Endothelial cell of umbilical vein (primary cell): ENCODE measurements at regions not wholly inside any gene's neighbourhood (a gene's known extent, or its start where the extent isn't known, plus 50 kb on each side); places are given as distances from the start of the nearest gene placed in this dataset.

ENCODE experiments used
- BruUV-seq: library from RNA; stranded (reverse); fragments of 400-500 nt; replicated peaks from 2 replicates; lab custom pipeline; 2021; lab: Mats Ljungman, UMichigan
- CTCF ChIA-PET: fragments of 300-600, 350-600 bp; sonication (Branson Sonifier 250); formaldehyde crosslinking; loops from one replicate; lab custom pipeline; 2021; ENCODE audit warnings: antibody characterized with exemption, inconsistent platforms; lab: Charles Lee
- POLR2A ChIA-PET: fragments of 300-600, 350-600 bp; sonication (Branson Sonifier 250); formaldehyde crosslinking; loops from one replicate; lab custom pipeline; 2021; ENCODE audit warnings: antibody characterized with exemption, inconsistent platforms; lab: Charles Lee
- DNase-seq: peaks from one replicate; pipeline ENCODE4 v3.0.0-alpha.2; 2011; ENCODE audit warnings: low read depth, low spot score
- FAIRE-seq: peaks from 2 replicates; lab custom pipeline; 2011; peaks lifted over from hg19 to GRCh38; lab: Jason Lieb, UNC
- H2AFZ ChIP-seq: 2 replicates; pipeline ENCODE4 v1.6.0; 2012; ENCODE audit warnings: low read depth, low read length, control low read depth, inconsistent platforms
- H3K27ac ChIP-seq: 2 replicates; pipeline ENCODE4 v1.5.1; 2011; ENCODE audit warnings: low read depth, mild to moderate bottlenecking, control low read depth, low read length, moderate library complexity; ENCODE audit not compliant: insufficient read depth
- H3K27me3 ChIP-seq, 2 experiments: 2 replicates each; pipeline versions ENCODE4 v1.6.0 to v1.6.1; 2011; ENCODE audit warnings: low read length in 2 of 2, mixed read lengths in 1 of 2; ENCODE audit not compliant: control insufficient read depth in 2 of 2, insufficient read depth in 2 of 2
- H3K36me3 ChIP-seq, 2 experiments: 2 replicates in 1 of 2; 3 replicates in 1 of 2; pipeline ENCODE4 v1.5.1; 2011; ENCODE audit warnings: low read length in 2 of 2, mild to moderate bottlenecking in 1 of 2, moderate library complexity in 1 of 2; ENCODE audit not compliant: control insufficient read depth in 2 of 2, insufficient read depth in 2 of 2; ENCODE audit errors: extremely low read depth in 1 of 2
- H3K4me1 ChIP-seq: 3 replicates; pipeline ENCODE4 v1.5.1; 2011; ENCODE audit warnings: mild to moderate bottlenecking, low read length; ENCODE audit not compliant: control insufficient read depth, insufficient read depth; ENCODE audit errors: extremely low read depth
- H3K4me2 ChIP-seq: 2 replicates; pipeline ENCODE4 v1.6.1; 2011; ENCODE audit warnings: low read length, control low read depth, mixed read lengths; ENCODE audit not compliant: insufficient read depth
- H3K4me3 ChIP-seq, 3 experiments: fragments of 200-600 bp in 1 of 3; sonication (generic), shearing (Covaris generic) in 1 of 3; replicated peaks in 1 of 3; 2 replicates each; pipeline ENCODE4 v1.5.1; 2011 to 2016; ENCODE audit warnings: control low read depth in 3 of 3, low read length in 3 of 3, mild to moderate bottlenecking in 2 of 3, inconsistent platforms in 1 of 3, low read depth in 1 of 3, moderate library complexity in 1 of 3; ENCODE audit not compliant: insufficient read depth in 1 of 3
- H3K79me2 ChIP-seq: 2 replicates; pipeline ENCODE4 v1.6.0; 2012; ENCODE audit warnings: low read length, inconsistent platforms; ENCODE audit not compliant: control insufficient read depth, insufficient read depth
- H3K9ac ChIP-seq: replicated peaks from 2 replicates; pipeline ENCODE3; 2011; ENCODE audit warnings: low read length, control low read depth; ENCODE audit not compliant: insufficient read depth; ENCODE audit errors: extremely low read depth
- H3K9me1 ChIP-seq: replicated peaks from 3 replicates; pipeline ENCODE4 v1.6.0; 2011; ENCODE audit warnings: mild to moderate bottlenecking, low read length; ENCODE audit not compliant: control insufficient read depth, insufficient read depth; ENCODE audit errors: extremely low read depth
- H3K9me3 ChIP-seq: replicated peaks from 2 replicates; pipeline ENCODE4 v1.5.1; 2012; ENCODE audit warnings: low read length, inconsistent platforms; ENCODE audit not compliant: control insufficient read depth, insufficient read depth
- H4K20me1 ChIP-seq: replicated peaks from 2 replicates; pipeline ENCODE3; 2011; ENCODE audit warnings: mild to moderate bottlenecking, low read length; ENCODE audit not compliant: control insufficient read depth, insufficient read depth; ENCODE audit errors: extremely low read depth
- EZH2 ChIP-seq: IDR thresholded peaks from 2 replicates; pipeline ENCODE4 v1.6.1; 2012; ENCODE audit warnings: borderline replicate concordance, low read depth, mild to moderate bottlenecking, moderate library complexity, low read length, inconsistent platforms; ENCODE audit not compliant: severe bottlenecking
- GATA2 ChIP-seq: IDR thresholded peaks from 2 replicates; pipeline ENCODE4 v1.7.0; 2011; ENCODE audit warnings: low read depth, mild to moderate bottlenecking, moderate library complexity, mixed read lengths, low read length; ENCODE audit not compliant: insufficient read length, insufficient read depth
- JUN ChIP-seq: IDR thresholded peaks from 2 replicates; pipeline ENCODE4 v1.6.1; 2011; ENCODE audit warnings: borderline replicate concordance, low read depth; ENCODE audit not compliant: insufficient read length, insufficient read depth
- MAX ChIP-seq: IDR thresholded peaks from 2 replicates; pipeline ENCODE4 v1.6.1; 2011; ENCODE audit not compliant: insufficient read depth, insufficient read length
- MYC ChIP-seq: IDR thresholded peaks from one replicate; pipeline ENCODE4 v1.6.1; 2011; ENCODE audit warnings: mild to moderate bottlenecking, low read depth, low read length
- dilution Hi-C: fragments of 300-500 bp; cut with MboI; formaldehyde crosslinking; loops from one replicate; pipeline ENCODE4 v1.15.0; 2019; ENCODE audit warnings: low sequenced_read_pairs; ENCODE audit not compliant: extremely low pct_ligation_motif_present
- intact Hi-C: fragments of 100-400 bp; cut with micrococcal nuclease; formaldehyde crosslinking; loops from one replicate; pipeline ENCODE4 v1.10.0; 2022
- TF ChIP-seq, protein P1 (sequence below), 2 donors: IDR thresholded peaks; 1 replicate in 1 of 2; 2 replicates in 1 of 2; pipeline ENCODE4 v1.5.1; 2011; ENCODE audit warnings: low read length in 2 of 2, mild to moderate bottlenecking in 2 of 2, moderate library complexity in 2 of 2, control low read depth in 1 of 2, inconsistent platforms in 1 of 2, low read depth in 1 of 2; ENCODE audit not compliant: insufficient read depth in 1 of 2; ENCODE audit errors: extremely low read depth in 1 of 2

DNA sequence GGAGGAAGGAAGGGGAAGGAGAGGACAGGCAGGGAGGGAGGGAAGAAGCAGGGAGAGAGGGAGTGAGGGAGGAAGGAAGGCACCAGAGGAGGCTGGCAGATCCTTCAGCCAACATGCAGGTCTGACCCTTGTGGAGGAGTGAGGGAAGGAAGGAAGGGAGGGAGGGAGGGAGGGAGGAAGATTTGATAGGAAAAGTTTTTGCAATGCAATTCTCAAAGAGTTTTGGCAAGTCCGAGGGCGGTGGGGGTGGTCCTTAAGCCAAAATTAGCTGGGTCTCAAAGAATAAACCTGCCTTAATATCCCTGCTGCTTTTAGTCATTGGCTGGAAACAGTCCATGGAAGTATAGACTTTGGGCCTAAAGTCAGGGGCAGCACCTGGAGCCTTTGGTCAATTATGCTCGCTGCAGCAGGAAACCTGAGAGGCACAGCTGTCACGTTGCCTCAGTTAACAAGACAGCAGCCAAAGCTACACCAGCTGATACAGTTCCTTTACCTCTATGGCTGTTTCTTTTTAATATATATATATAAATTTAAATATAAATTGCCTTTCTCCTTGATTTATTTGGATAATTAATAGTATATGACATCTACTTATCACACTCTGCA, 115.7 kb upstream of the RALGAPA2 start:
- Histone ChIP-seq H3K9me1 (no peaks in the 10 kb centered on the region), H3K9me3 (no peaks in the 10 kb centered on the region), H2AFZ (no peak overlapping the region), H3K9ac (no peak overlapping the region), H3K36me3 (no peaks in the 10 kb centered on the region), H3K4me1 (peaks cover 2% of the 10 kb centered on the region), H3K4me3 (no peak overlapping the region), H3K27me3 (peaks cover 0 to 7% of the 10 kb centered on the region in 2 experiments), H3K27ac (no peak overlapping the region), H3K79me2 (no peaks in the 10 kb centered on the region), H4K20me1 (no peaks in the 10 kb centered on the region), H3K4me2 (no peak overlapping the region)
- ChIA-PET POLR2A (no interaction called here), CTCF (interaction anchor here (1.2 kb wide), 1 partner anchor 9 kb away, joined by 3 read pairs; no protein-coding TSS in a partner anchor)
- BruUV-seq, result no TSS peak
- TF ChIP-seq JUN, result no peak
- no peak for TF ChIP-seq EZH2
- no peak for TF ChIP-seq GATA2
- no peak for TF ChIP-seq MAX
- TF ChIP-seq, protein P1, sequence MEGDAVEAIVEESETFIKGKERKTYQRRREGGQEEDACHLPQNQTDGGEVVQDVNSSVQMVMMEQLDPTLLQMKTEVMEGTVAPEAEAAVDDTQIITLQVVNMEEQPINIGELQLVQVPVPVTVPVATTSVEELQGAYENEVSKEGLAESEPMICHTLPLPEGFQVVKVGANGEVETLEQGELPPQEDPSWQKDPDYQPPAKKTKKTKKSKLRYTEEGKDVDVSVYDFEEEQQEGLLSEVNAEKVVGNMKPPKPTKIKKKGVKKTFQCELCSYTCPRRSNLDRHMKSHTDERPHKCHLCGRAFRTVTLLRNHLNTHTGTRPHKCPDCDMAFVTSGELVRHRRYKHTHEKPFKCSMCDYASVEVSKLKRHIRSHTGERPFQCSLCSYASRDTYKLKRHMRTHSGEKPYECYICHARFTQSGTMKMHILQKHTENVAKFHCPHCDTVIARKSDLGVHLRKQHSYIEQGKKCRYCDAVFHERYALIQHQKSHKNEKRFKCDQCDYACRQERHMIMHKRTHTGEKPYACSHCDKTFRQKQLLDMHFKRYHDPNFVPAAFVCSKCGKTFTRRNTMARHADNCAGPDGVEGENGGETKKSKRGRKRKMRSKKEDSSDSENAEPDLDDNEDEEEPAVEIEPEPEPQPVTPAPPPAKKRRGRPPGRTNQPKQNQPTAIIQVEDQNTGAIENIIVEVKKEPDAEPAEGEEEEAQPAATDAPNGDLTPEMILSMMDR (IDR thresholded peaks at IDR 0.05; ENCODE audit: extremely low read depth in 1 of 2, insufficient read depth in 1 of 2, low read depth in 1 of 2, low read length in 2 of 2), result no peak
- no peak for TF ChIP-seq MYC
- FAIRE-seq (no peak), DNase-seq (no peak)
- dilution Hi-C loops, result no loop called here
- intact Hi-C loops, result loop anchor here (10.0 kb wide), 1 partner anchor 463 kb away; the partner anchor contains the start of gene INSM1
